Neuronal stem cell (in vitro differentiated cells): ENCODE measurements at regions not wholly inside any gene's neighbourhood (a gene's known extent, or its start where the extent isn't known, plus 50 kb on each side); places are given as distances from the start of the nearest gene placed in this dataset.

Experiments used
- DNase-seq: peaks from one replicate; pipeline ENCODE4 v3.0.0-alpha.2; 2013; ENCODE audit warnings: low spot score
- H2AFZ ChIP-seq: one replicate; pipeline ENCODE4 v1.6.1; 2013; ENCODE audit warnings: mild to moderate bottlenecking, low read length, inconsistent platforms
- H2AK5ac ChIP-seq: 2 replicates; pipeline ENCODE4 v1.6.1; 2013; ENCODE audit warnings: low read depth, mild to moderate bottlenecking, inconsistent platforms, low read length, moderate library complexity, mixed read lengths
- H2BK120ac ChIP-seq: 2 replicates; pipeline ENCODE4 v1.6.1; 2013; ENCODE audit warnings: low read depth, mild to moderate bottlenecking, inconsistent platforms, low read length, moderate library complexity, mixed read lengths
- H2BK12ac ChIP-seq: one replicate; pipeline ENCODE4 v1.6.1; 2013; ENCODE audit warnings: low read length, inconsistent platforms
- H2BK15ac ChIP-seq: 2 replicates; pipeline ENCODE4 v1.6.1; 2013; ENCODE audit warnings: mild to moderate bottlenecking, low read length, inconsistent platforms, mixed read lengths
- H2BK5ac ChIP-seq: one replicate; pipeline ENCODE4 v1.6.1; 2013; ENCODE audit warnings: inconsistent platforms, mild to moderate bottlenecking, low read length, moderate library complexity
- H3K14ac ChIP-seq: one replicate; pipeline ENCODE4 v1.6.1; 2013; ENCODE audit warnings: low read length, inconsistent platforms
- H3K18ac ChIP-seq: 2 replicates; pipeline ENCODE4 v1.6.1; 2013; ENCODE audit warnings: low read length, inconsistent platforms
- H3K23ac ChIP-seq: 2 replicates; pipeline ENCODE4 v1.6.1; 2013; ENCODE audit warnings: low read depth, mild to moderate bottlenecking, mixed read lengths, low read length, inconsistent platforms; ENCODE audit not compliant: poor library complexity
- H3K27ac ChIP-seq: replicated peaks from 3 replicates; pipeline ENCODE4 v1.5.1; 2013; ENCODE audit warnings: low read length, inconsistent platforms
- H3K27me3 ChIP-seq, 3 experiments: 2 replicates each; pipeline ENCODE4 v1.6.1; 2013; ENCODE audit warnings: low read length in 3 of 3, mild to moderate bottlenecking in 2 of 3, inconsistent platforms in 1 of 3, low read depth in 1 of 3, mixed read lengths in 1 of 3, moderate library complexity in 1 of 3; ENCODE audit not compliant: control insufficient read depth in 3 of 3, insufficient read depth in 3 of 3
- H3K36me3 ChIP-seq, 2 donors: replicated peaks in 1 of 2; 2 replicates each; pipeline ENCODE4 v1.6.1; 2013; ENCODE audit warnings: low read length in 2 of 2; ENCODE audit not compliant: control insufficient read depth in 2 of 2, insufficient read depth in 2 of 2
- H3K4ac ChIP-seq: 2 replicates; pipeline ENCODE4 v1.6.1; 2013; ENCODE audit warnings: inconsistent platforms, mild to moderate bottlenecking, low read length, moderate library complexity
- H3K4me1 ChIP-seq, 2 donors: 1 replicate in 1 of 2; 2 replicates in 1 of 2; pipeline ENCODE4 v1.6.1; 2013; ENCODE audit warnings: low read length in 2 of 2, low read depth in 1 of 2; ENCODE audit not compliant: control insufficient read depth in 2 of 2, insufficient read depth in 1 of 2
- H3K4me2 ChIP-seq: one replicate; pipeline ENCODE4 v1.6.1; 2013; ENCODE audit warnings: mild to moderate bottlenecking, low read length, inconsistent platforms; ENCODE audit not compliant: insufficient read depth, poor library complexity, severe bottlenecking
- H3K4me3 ChIP-seq, 2 donors: 2 replicates each; pipeline ENCODE4 v1.5.1; 2013; ENCODE audit warnings: low read length in 2 of 2, mild to moderate bottlenecking in 2 of 2, inconsistent platforms in 1 of 2, moderate library complexity in 1 of 2
- H3K79me1 ChIP-seq: one replicate; pipeline ENCODE4 v1.6.1; 2013; ENCODE audit warnings: low read depth, mild to moderate bottlenecking, inconsistent platforms, low read length, moderate library complexity
- H3K9ac ChIP-seq: one replicate; pipeline ENCODE4 v1.6.1; 2013; ENCODE audit warnings: mild to moderate bottlenecking, low read depth, low read length, inconsistent platforms; ENCODE audit not compliant: poor library complexity
- H3K9me3 ChIP-seq, 2 donors: replicated peaks in 1 of 2; 2 replicates each; pipeline versions ENCODE3 to v1.6.1; 2013; ENCODE audit warnings: low read length in 2 of 2, mild to moderate bottlenecking in 2 of 2, inconsistent platforms in 1 of 2, low read depth in 1 of 2, mixed read lengths in 1 of 2, moderate library complexity in 1 of 2; ENCODE audit not compliant: control insufficient read depth in 2 of 2, insufficient read depth in 1 of 2
- H4K8ac ChIP-seq: one replicate; pipeline ENCODE4 v1.6.1; 2013; ENCODE audit warnings: low read depth, mild to moderate bottlenecking, inconsistent platforms, low read length, moderate library complexity
- H4K91ac ChIP-seq: one replicate; pipeline ENCODE4 v1.6.1; 2013; ENCODE audit warnings: low read length, low read depth, mild to moderate bottlenecking, inconsistent platforms; ENCODE audit not compliant: poor library complexity
- WGBS, 2 donors: extraction: QIAGEN DNeasy Blood & Tissue Kit; methylation state at CpG; one replicate each; pipeline ENCODE4 v1.1.7; 2013; ENCODE audit warnings: missing lambda C conversion rate in 2 of 2, mixed read lengths in 1 of 2; ENCODE audit not compliant: insufficient read length in 2 of 2, insufficient replicate concordance in 1 of 2; ENCODE audit errors: extremely low coverage in 2 of 2; 5-methylcytosine and 5-hydroxymethylcytosine counted together

DNA sequence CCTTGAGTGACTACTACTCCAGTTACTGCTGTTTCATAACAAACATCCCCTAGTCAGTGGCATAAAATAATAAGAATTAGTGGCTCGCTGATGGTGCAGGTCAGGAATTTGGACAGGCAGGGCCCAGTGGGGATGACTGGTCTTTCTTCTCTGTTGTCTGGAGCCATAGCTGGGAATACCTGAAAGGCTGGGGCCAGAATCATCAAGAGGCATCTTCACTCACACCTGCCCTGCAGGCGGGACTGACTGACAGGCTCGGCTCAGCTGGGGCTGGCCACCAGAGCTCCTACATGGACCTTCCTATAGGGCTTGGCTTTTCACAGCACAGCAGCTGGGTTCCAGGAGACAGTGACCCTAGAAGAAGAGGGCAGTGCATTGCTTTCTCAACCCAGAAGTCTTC, 148.8 kb upstream of the ATP10A start:
- no peak overlapping the region for H3K4ac ChIP-seq
- H2BK12ac ChIP-seq = no peak overlapping the region
- WGBS, 2 donors = no CpG with 5 or more reads among the region's 3 CpGs
- DNase-seq = no peak
- no peaks in the 10 kb centered on the region for H3K36me3 ChIP-seq
- no peaks in the 10 kb centered on the region for H3K27me3 ChIP-seq
- no peak overlapping the region for H4K8ac ChIP-seq
- H3K9me3 ChIP-seq = no peaks in the 10 kb centered on the region
- H3K14ac ChIP-seq = no peak overlapping the region
- H2AK5ac ChIP-seq = peak overlapping the region; percentile 56
- no peak overlapping the region for H3K27ac ChIP-seq
- H2AFZ ChIP-seq = no peak overlapping the region
- H3K4me3 ChIP-seq = no peak overlapping the region
- no peak overlapping the region for H3K9ac ChIP-seq
- H3K18ac ChIP-seq = no peak overlapping the region
- no peak overlapping the region for H3K23ac ChIP-seq
- no peak overlapping the region for H2BK15ac ChIP-seq
- no peak overlapping the region for H4K91ac ChIP-seq
- H2BK5ac ChIP-seq = no peak overlapping the region
- H3K4me2 ChIP-seq = no peak overlapping the region
- H3K79me1 ChIP-seq = no peaks in the 10 kb centered on the region
- peaks cover 0 to 5% of the 10 kb centered on the region in 2 donors for H3K4me1 ChIP-seq
- H2BK120ac ChIP-seq = no peak overlapping the region

DNA sequence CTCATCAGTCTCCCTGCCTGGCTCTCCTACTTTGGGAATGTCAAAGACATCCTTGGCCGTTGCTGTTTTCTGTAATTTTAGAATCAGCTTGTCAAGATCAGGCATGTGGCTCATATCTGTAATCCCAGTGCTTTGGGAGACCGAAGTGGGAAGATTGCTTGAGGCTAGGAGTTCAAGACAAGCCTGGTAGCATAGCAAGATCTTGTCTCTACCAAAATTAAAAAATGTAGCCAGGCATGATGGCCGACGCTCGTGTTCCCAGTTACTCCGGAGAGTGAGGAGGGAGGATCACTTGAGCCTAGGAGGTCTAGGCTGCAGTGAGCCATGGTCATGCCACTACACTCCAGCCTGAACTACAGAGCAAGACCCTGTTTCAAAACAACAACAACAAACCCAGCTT, 144.0 kb upstream of the ATP10A start:
- H2BK15ac ChIP-seq = no peak overlapping the region
- no peak overlapping the region for H4K8ac ChIP-seq
- no peak overlapping the region for H3K27ac ChIP-seq
- H3K18ac ChIP-seq = peak overlapping the region; percentile 35
- H2AK5ac ChIP-seq = no peak overlapping the region
- no peak overlapping the region for H3K9ac ChIP-seq
- H4K91ac ChIP-seq = no peak overlapping the region
- no peak overlapping the region for H3K14ac ChIP-seq
- H3K23ac ChIP-seq = no peak overlapping the region
- no peak overlapping the region for H3K4me3 ChIP-seq
- H2BK12ac ChIP-seq = no peak overlapping the region
- H2BK5ac ChIP-seq = no peak overlapping the region
- H3K4me2 ChIP-seq = no peak overlapping the region
- no peaks in the 10 kb centered on the region for H3K36me3 ChIP-seq
- H3K79me1 ChIP-seq = no peaks in the 10 kb centered on the region
- H3K4ac ChIP-seq = no peak overlapping the region
- no peak overlapping the region for H2AFZ ChIP-seq
- H3K4me1 ChIP-seq = no peaks in the 10 kb centered on the region
- H3K9me3 ChIP-seq = no peaks in the 10 kb centered on the region
- no CpG with 5 or more reads among the region's 6 CpGs for WGBS, 2 donors
- no peak for DNase-seq
- H2BK120ac ChIP-seq = no peak overlapping the region
- H3K27me3 ChIP-seq = no peaks in the 10 kb centered on the region

DNA sequence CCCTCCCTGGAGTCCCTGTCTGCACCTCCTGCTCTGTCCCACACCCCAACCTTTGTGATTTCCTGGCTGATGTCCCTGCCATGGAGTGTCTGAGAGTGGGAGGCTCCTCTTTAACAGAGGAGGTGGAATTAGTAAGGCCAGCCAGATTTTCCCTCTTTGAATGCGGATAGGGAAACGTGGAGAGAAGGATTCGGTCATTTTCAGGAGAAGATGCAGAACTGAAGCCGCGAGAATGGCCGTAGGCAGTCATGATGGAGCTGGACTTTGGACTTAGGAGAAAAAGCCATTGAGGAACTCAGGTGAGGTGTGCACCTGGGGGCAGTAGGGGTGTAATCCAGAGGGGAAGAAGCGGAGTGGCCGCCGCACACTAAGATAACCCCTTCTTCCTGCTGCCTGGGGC, 138.1 kb upstream of the ATP10A start:
- H4K91ac ChIP-seq = no peak overlapping the region
- H3K27me3 ChIP-seq = no peaks in the 10 kb centered on the region
- WGBS, 2 donors = no CpG with 5 or more reads among the region's 9 CpGs
- H2AFZ ChIP-seq = no peak overlapping the region
- peak overlapping the region; percentile 53 for H2AK5ac ChIP-seq
- H3K79me1 ChIP-seq = no peaks in the 10 kb centered on the region
- no peak overlapping the region for H3K4me3 ChIP-seq
- H3K18ac ChIP-seq = no peak overlapping the region
- no peak overlapping the region for H3K4ac ChIP-seq
- no peak overlapping the region for H3K4me2 ChIP-seq
- no peaks in the 10 kb centered on the region for H3K4me1 ChIP-seq
- no peak overlapping the region for H4K8ac ChIP-seq
- H3K23ac ChIP-seq = no peak overlapping the region
- no peak overlapping the region for H3K9ac ChIP-seq
- H3K9me3 ChIP-seq = no peaks in the 10 kb centered on the region
- no peaks in the 10 kb centered on the region for H3K36me3 ChIP-seq
- H2BK5ac ChIP-seq = no peak overlapping the region
- H3K27ac ChIP-seq = no peak overlapping the region
- H2BK15ac ChIP-seq = no peak overlapping the region
- H2BK12ac ChIP-seq = no peak overlapping the region
- H2BK120ac ChIP-seq = no peak overlapping the region
- DNase-seq = no peak
- H3K14ac ChIP-seq = no peak overlapping the region

DNA sequence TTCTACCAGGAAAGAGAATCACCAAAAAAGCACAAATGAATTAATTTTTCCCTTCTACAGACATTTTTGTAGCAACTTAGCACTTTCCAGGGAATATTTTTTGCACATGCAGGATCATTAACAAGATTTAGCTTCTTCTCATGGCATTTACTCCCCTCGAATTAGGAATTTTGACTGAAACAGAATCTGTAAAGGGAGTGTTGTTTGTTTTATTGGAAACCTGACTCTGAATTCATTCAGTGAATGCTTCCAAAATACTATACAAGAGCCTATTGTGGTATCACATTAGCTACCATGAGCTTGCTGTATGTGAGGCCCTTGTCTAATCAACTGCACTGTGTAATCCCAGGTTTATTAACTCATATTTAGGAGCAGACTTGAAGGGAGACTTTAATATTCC, 130.4 kb upstream of the ATP10A start:
- Histone ChIP-seq H3K18ac (no peak overlapping the region), H3K27ac (no peak overlapping the region), H2BK15ac (no peak overlapping the region), H3K79me1 (no peaks in the 10 kb centered on the region), H3K27me3 (peaks cover 0 to 2% (median 0%) of the 10 kb centered on the region in 3 experiments), H3K4me2 (no peak overlapping the region), H4K8ac (no peak overlapping the region), H3K36me3 (no peaks in the 10 kb centered on the region), H4K91ac (no peak overlapping the region), H3K14ac (no peak overlapping the region), H2BK12ac (no peak overlapping the region), H2BK5ac (no peak overlapping the region), H3K9ac (no peak overlapping the region), H2AK5ac (no peak overlapping the region), H3K4ac (no peak overlapping the region), H2AFZ (no peak overlapping the region), H3K4me3 (no peak overlapping the region), H2BK120ac (no peak overlapping the region), H3K23ac (no peak overlapping the region), H3K4me1 (peaks cover 0 to 3% of the 10 kb centered on the region in 2 donors), H3K9me3 (peaks cover 0 to 2% of the 10 kb centered on the region in 2 donors)
- no peak for DNase-seq
- WGBS, 2 donors = no CpG with 5 or more reads among the region's 1 CpG
